ENCODE measurements at regions not wholly inside any gene's neighbourhood (a gene's known extent, or its start where the extent isn't known, plus 50 kb on each side); places are given as distances from the start of the nearest gene placed in this dataset.
"Not testable (repeated sequence)": the region's sequence is repeated elsewhere in the genome, so short reads cannot be mapped to it uniquely, and the experiment has no call there.

- intact Hi-C loops (cut with DNase I); ATAC-seq; DNase-seq (ENCODE audit: low spot score): not testable (repeated sequence)
These were observed 185.9 kb upstream of the ZNF644 start for GRCh38 chr1:91207691-91208090.

- ATAC-seq; DNase-seq (ENCODE audit: low spot score); intact Hi-C loops (cut with DNase I): not testable (repeated sequence)
These were observed 182.3 kb upstream of the ZNF644 start for GRCh38 chr1:91204150-91204549.

GRCh38 chr1:91201694-91202093 lies 179.9 kb upstream of the ZNF644 start:
- no peak for DNase-seq (ENCODE audit: low spot score)
- intact Hi-C loops (cut with DNase I) = no loop called here
- no peak for ATAC-seq

- no peak for ATAC-seq
- intact Hi-C loops (cut with DNase I) = no loop called here
- DNase-seq (ENCODE audit: low spot score) = no peak
These were observed 179.3 kb upstream of the ZNF644 start for GRCh38 chr1:91201176-91201575.

GRCh38 chr1:91200675-91201074 lies 178.8 kb upstream of the ZNF644 start:
- intact Hi-C loops (cut with DNase I) = no loop called here
- ATAC-seq = no peak
- no peak for DNase-seq (ENCODE audit: low spot score)

GRCh38 chr1:91199988-91200387 lies 178.2 kb upstream of the ZNF644 start:
- intact Hi-C loops (cut with DNase I) = no loop called here
- ATAC-seq (no peak), DNase-seq (ENCODE audit: low spot score) (no peak)

GRCh38 chr1:91190996-91191395 lies 169.2 kb upstream of the ZNF644 start:
- DNase-seq (ENCODE audit: low spot score) (no peak), ATAC-seq (no peak)
- intact Hi-C loops (cut with DNase I) = no loop called here

GRCh38 chr1:91189096-91189495 lies 167.3 kb upstream of the ZNF644 start:
- ATAC-seq (no peak), DNase-seq (ENCODE audit: low spot score) (no peak)
- intact Hi-C loops (cut with DNase I) = no loop called here

- intact Hi-C loops (cut with DNase I); ATAC-seq; DNase-seq (ENCODE audit: low spot score): not testable (repeated sequence)
These were observed 161.0 kb upstream of the ZNF644 start for GRCh38 chr1:91182807-91183206.

GRCh38 chr1:91176250-91176649 lies 154.4 kb upstream of the ZNF644 start:
- intact Hi-C loops (cut with DNase I) = no loop called here
- DNase-seq (ENCODE audit: low spot score) (no peak), ATAC-seq (no peak)

GRCh38 chr1:91174734-91175133 lies 152.9 kb upstream of the ZNF644 start:
- intact Hi-C loops (cut with DNase I) = no loop called here
- DNase-seq (ENCODE audit: low spot score) = no peak
- no peak for ATAC-seq

GRCh38 chr1:91173346-91173890 lies 151.6 kb upstream of the ZNF644 start:
- intact Hi-C loops (cut with DNase I) = no loop called here

GRCh38 chr1:91172541-91172940 lies 150.7 kb upstream of the ZNF644 start:
- ATAC-seq (no peak), DNase-seq (ENCODE audit: low spot score) (no peak)
- intact Hi-C loops (cut with DNase I) = no loop called here

More at GRCh38 chr1:91173346-91173890, 151.6 kb upstream of the ZNF644 start:
- ATAC-seq (peak; percentile 68), DNase-seq (ENCODE audit: low spot score) (no peak)

GRCh38 chr1:91171898-91172297 lies 150.1 kb upstream of the ZNF644 start:
- DNase-seq (ENCODE audit: low spot score) (no peak), ATAC-seq (no peak)

GRCh38 chr1:91170571-91170970 lies 148.7 kb upstream of the ZNF644 start:
- intact Hi-C loops (cut with DNase I) = no loop called here
- no peak for ATAC-seq
- no peak for DNase-seq (ENCODE audit: low spot score)

More at GRCh38 chr1:91171898-91172297, 150.1 kb upstream of the ZNF644 start:
- intact Hi-C loops (cut with DNase I) = no loop called here

- peak; percentile 72 for DNase-seq (ENCODE audit: low spot score)
These were observed 144.4 kb upstream of the ZNF644 start for GRCh38 chr1:91166106-91166712.

GRCh38 chr1:91165033-91165654 lies 143.3 kb upstream of the ZNF644 start:
- DNase-seq (ENCODE audit: low spot score) = peak; percentile 90
- intact Hi-C loops (cut with DNase I) = no loop called here
- ATAC-seq = peak; percentile 93

More at GRCh38 chr1:91166106-91166712, 144.4 kb upstream of the ZNF644 start:
- intact Hi-C loops (cut with DNase I) = no loop called here
- ATAC-seq = peak; percentile 79

- ATAC-seq = no peak
- DNase-seq (ENCODE audit: low spot score) = no peak
- intact Hi-C loops (cut with DNase I) = no loop called here
These were observed 140.8 kb upstream of the ZNF644 start for GRCh38 chr1:91162613-91163012.

GRCh38 chr1:91161749-91162148 lies 139.9 kb upstream of the ZNF644 start:
- intact Hi-C loops (cut with DNase I) = no loop called here
- ATAC-seq = no peak
- DNase-seq (ENCODE audit: low spot score) = no peak

- DNase-seq (ENCODE audit: low spot score) = no peak
- intact Hi-C loops (cut with DNase I) = no loop called here
- no peak for ATAC-seq
These were observed 139.3 kb upstream of the ZNF644 start for GRCh38 chr1:91161166-91161565.
